Esophagus squamous epithelium (tissue), 5 donors: ENCODE measurements at regions not wholly inside any gene's neighbourhood (a gene's known extent, or its start where the extent isn't known, plus 50 kb on each side); places are given as distances from the start of the nearest gene placed in this dataset.

Source experiments
- DNase-seq: peaks from one replicate; lab custom pipeline; 2025; lab: John Stamatoyannopoulos, UW
- H3K27ac ChIP-seq, 4 donors: fragments of 200-600 bp; sonication (generic); one replicate each; pipeline ENCODE4 v1.5.1; 2016 to 2019; ENCODE audit warnings: mild to moderate bottlenecking in 1 of 4
- H3K27me3 ChIP-seq, 4 donors: fragments of 200-600 bp; sonication (generic); 1 replicate in 3 of 4; 2 replicates in 1 of 4; pipeline versions ENCODE4 v1.5.1 to v1.6.0; 2017 to 2021; ENCODE audit warnings: antibody characterized with exemption in 1 of 4
- H3K36me3 ChIP-seq, 3 donors: fragments of 200-600 bp; sonication (generic); one replicate each; pipeline ENCODE4 v1.5.1; 2016 to 2019
- H3K4me1 ChIP-seq, 3 donors: fragments of 200-600 bp; sonication (generic); one replicate each; pipeline ENCODE4 v1.5.1; 2017 to 2019
- H3K4me3 ChIP-seq, 4 donors: fragments of 200-600 bp; sonication (generic); 1 replicate in 3 of 4; 2 replicates in 1 of 4; pipeline ENCODE4 v1.5.1; 2016 to 2019; ENCODE audit warnings: mild to moderate bottlenecking in 2 of 4, moderate library complexity in 1 of 4
- H3K9me3 ChIP-seq, 3 donors: fragments of 200-600 bp; sonication (generic); one replicate each; pipeline ENCODE4 v1.5.1; 2016 to 2019
- POLR2A ChIP-seq, 4 donors: fragments of 450-650 bp; IDR thresholded peaks; one replicate each; pipeline ENCODE4 v1.6.1; 2017; ENCODE audit warnings: antibody characterized with exemption in 4 of 4, mild to moderate bottlenecking in 4 of 4, moderate library complexity in 3 of 4
- WGBS, 2 donors: methylation state at CpG; one replicate each; pipeline ENCODE4 v1.1.5; 2018; 5-methylcytosine and 5-hydroxymethylcytosine counted together
- intact Hi-C: fragments of 100-400 bp; cut with DNase I; formaldehyde crosslinking; loops from one replicate; pipeline ENCODE4 v1.15.0; 2022
- TF ChIP-seq, protein P1 (sequence below), 6 experiments: fragments of 450-650 bp in 4 of 6; fragments of 200-600 bp in 2 of 6; sonication (generic) in 2 of 6; IDR thresholded peaks; one replicate each; pipeline ENCODE4 v1.5.1; 2016 to 2019; ENCODE audit warnings: antibody characterized with exemption in 6 of 6, mild to moderate bottlenecking in 4 of 6, moderate library complexity in 4 of 6
- donor health status: DM: yes; HTN: yes; CAD: no.

DNA sequence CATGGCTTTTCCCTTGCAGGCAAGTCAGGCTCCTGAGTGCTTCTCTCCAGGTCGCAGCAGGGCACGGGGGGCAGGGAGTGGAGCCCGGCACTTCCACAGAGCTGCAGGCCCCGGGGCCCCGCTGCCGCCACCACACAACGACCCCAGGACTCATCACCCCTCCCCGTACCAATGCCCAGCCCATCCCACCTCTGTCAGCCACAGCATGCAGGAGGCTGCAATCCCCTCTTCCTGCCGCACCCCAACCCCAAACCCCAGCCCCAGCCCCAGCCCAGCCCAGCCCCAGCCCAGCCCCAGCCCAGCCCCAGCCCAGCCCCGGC, 288.0 kb downstream of the NDUFA10 start:
- TF ChIP-seq POLR2A (IDR thresholded peaks at IDR 0.05), result no peak
- TF ChIP-seq, protein P1, sequence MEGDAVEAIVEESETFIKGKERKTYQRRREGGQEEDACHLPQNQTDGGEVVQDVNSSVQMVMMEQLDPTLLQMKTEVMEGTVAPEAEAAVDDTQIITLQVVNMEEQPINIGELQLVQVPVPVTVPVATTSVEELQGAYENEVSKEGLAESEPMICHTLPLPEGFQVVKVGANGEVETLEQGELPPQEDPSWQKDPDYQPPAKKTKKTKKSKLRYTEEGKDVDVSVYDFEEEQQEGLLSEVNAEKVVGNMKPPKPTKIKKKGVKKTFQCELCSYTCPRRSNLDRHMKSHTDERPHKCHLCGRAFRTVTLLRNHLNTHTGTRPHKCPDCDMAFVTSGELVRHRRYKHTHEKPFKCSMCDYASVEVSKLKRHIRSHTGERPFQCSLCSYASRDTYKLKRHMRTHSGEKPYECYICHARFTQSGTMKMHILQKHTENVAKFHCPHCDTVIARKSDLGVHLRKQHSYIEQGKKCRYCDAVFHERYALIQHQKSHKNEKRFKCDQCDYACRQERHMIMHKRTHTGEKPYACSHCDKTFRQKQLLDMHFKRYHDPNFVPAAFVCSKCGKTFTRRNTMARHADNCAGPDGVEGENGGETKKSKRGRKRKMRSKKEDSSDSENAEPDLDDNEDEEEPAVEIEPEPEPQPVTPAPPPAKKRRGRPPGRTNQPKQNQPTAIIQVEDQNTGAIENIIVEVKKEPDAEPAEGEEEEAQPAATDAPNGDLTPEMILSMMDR (IDR thresholded peaks at IDR 0.05), result no peak
- Histone ChIP-seq H3K4me1 (no peaks in the 10 kb centered on the region), H3K36me3 (no peaks in the 10 kb centered on the region), H3K4me3 (no peak overlapping the region), H3K27ac (no peak overlapping the region), H3K27me3 (peaks cover 0 to 34% (median 0%) of the 10 kb centered on the region in 4 donors), H3K9me3 (no peaks in the 10 kb centered on the region)
- 89% methylated on average over 8 of the region's 10 CpGs; no CpG with 5 or more reads in 1 of the 2 donors for WGBS, 2 donors
- intact Hi-C loops, result no loop called here
- no peak for DNase-seq

DNA sequence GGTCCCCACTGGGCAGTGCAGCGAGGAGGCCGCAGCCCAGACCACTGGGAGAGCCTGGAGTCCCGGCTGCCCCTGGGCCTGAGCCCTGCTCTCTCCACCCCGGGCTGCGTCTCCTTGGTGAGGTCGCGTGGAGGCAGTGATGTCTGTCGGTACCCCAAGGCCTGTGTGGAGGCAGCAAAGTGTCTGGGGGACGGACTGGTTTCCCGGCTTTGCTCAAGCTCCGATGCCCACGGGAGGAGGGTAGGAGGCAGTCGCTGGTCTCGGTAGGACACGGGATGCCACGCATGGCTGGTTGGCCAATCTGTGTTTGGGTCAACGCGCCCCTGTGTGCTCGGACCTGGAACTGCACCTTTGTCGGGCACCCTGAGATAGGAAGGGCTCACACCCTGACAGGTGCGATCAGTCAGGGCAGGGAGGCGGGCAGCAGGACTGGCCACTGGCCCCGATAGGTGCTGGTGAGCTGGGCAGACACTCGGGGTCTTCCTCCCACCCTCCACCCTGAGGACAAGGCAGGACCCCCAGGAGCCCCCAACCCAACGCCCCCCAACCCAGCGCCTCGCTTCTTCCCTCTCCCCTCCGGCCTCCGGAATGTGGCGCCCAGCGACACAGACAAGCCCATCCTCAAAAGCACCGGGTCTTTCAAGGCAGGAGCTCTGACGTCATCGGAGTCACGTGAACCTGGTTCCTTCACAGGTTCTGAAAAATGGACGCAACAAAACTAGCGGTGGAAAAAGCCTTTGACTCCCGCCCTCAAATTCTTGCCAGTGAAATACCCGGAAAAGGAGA, 288.6 kb downstream of the NDUFA10 start:
- DNase-seq, result no peak
- no peaks in the 10 kb centered on the region for H3K4me1 ChIP-seq
- no peak overlapping the region for H3K4me3 ChIP-seq
- no peaks in the 10 kb centered on the region for H3K36me3 ChIP-seq
- no peaks in the 10 kb centered on the region for H3K9me3 ChIP-seq
- intact Hi-C loops, result no loop called here
- 93% methylated on average over 3 of the region's 39 CpGs; no CpG with 5 or more reads in 1 of the 2 donors for WGBS, 2 donors
- peaks cover 0 to 34% (median 0%) of the 10 kb centered on the region in 4 donors for H3K27me3 ChIP-seq
- no peak overlapping the region for H3K27ac ChIP-seq
- TF ChIP-seq, protein P1 (IDR thresholded peaks at IDR 0.05), result no peak
- TF ChIP-seq POLR2A (IDR thresholded peaks at IDR 0.05), result no peak

DNA sequence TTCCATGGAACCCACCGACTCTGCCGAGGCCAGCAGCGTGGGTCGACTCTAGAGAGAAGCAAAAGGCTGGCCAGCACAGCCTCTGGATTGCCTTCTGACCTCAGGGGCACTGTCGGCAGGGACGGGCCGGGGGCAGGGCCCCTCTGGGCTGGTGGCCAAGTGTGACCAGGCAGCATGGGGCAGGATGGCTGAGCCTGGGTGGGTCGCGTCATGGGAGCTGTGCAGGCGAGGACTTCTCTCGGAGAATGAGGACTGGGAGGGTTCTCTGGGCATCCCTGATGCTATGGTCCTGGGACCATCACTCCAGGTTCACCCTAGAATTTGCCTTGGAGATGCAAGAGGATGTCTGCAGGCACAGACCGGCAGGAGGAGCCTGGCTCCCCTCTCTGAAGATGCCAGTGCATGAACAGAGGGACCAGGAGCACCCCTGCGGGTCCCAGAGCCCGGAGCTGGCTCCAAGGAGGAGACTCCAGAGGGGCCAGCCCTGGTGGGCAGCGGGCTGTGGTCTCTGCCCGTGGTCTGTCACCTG, 289.2 kb downstream of the NDUFA10 start:
- Histone ChIP-seq H3K4me1 (no peaks in the 10 kb centered on the region), H3K27ac (no peak overlapping the region), H3K36me3 (no peaks in the 10 kb centered on the region), H3K27me3 (peaks cover 0 to 34% (median 0%) of the 10 kb centered on the region in 4 donors), H3K9me3 (no peaks in the 10 kb centered on the region), H3K4me3 (no peak overlapping the region)
- intact Hi-C loops, result no loop called here
- 50% methylated on average over 2 of the region's 16 CpGs; no CpG with 5 or more reads in 1 of the 2 donors for WGBS, 2 donors
- no peak for TF ChIP-seq POLR2A (IDR thresholded peaks at IDR 0.05)
- TF ChIP-seq, protein P1 (IDR thresholded peaks at IDR 0.05), result no peak
- no peak for DNase-seq

DNA sequence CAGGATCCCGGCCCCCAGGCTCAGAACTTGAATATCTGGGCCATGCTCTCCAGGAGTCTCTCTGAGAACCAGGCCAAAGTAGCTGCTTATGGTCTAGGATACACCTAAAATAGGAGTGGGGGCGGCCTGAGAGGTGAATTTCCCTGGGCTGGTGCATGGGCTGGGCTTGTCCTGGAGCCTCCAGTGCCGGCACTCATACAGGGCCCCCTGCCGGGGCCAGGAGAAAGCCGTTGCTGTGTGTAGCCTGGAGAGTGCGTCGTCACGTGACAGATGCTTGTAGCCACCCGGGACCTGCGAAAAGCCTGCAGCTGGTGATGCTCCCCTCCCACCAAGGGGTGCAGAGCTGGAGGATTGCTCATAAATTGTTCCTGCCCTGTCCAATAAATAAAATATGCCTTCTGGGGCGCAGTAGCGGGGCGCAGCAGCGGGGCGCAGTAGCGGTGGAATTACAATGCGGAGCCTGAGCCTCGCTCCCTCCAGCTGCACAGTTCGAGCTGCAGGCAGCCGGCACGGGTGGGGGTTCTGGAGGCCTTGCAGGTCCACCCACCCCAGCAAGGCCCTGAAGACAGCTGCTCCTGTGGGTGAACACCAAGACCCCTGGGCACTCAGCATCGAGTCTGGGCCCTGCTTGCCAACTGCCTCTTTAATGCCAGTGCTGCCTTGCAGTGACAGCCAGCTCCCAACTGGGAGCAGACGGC, 289.9 kb downstream of the NDUFA10 start:
- WGBS, 2 donors, result 95 to 97% methylated on average over 4 to 5 of the region's 23 CpGs

More for the DNA sequence above, 289.9 kb downstream of the NDUFA10 start:
- Histone ChIP-seq H3K4me3 (no peak overlapping the region), H3K27me3 (peaks cover 0 to 38% (median 0%) of the 10 kb centered on the region in 4 donors), H3K27ac (no peak overlapping the region), H3K36me3 (no peaks in the 10 kb centered on the region), H3K4me1 (no peaks in the 10 kb centered on the region), H3K9me3 (no peaks in the 10 kb centered on the region)
- DNase-seq, result no peak
- TF ChIP-seq, protein P1 (IDR thresholded peaks at IDR 0.05), result no peak
- TF ChIP-seq POLR2A (IDR thresholded peaks at IDR 0.05), result no peak
- intact Hi-C loops, result no loop called here
